ENCODE measurements at regions not wholly inside any gene's neighbourhood (a gene's known extent, or its start where the extent isn't known, plus 50 kb on each side); places are given as distances from the start of the nearest gene placed in this dataset.

DNA sequence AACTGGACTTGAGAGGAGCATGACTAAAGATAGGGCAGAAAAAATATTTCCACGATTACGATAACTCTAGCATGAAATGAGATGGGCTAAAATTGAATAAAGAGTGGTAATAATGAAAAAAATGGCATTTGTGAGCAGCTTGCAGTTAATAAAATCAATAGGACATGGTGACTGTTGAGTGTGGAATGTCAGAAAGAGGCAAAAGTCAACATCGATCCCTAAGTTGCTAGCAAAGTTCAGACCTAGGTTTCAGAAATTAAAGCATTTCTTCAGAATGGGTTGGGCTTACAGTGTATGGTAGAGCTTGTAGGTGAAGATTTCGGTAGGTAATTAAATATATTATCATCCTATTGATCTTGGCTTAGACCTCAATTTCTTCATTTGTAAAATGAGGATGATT is 656.7 kb upstream of the NRG3 start:
- TF ChIP-seq POLR2AphosphoS5 (IDR thresholded peaks at IDR 0.05; ENCODE audit: low read depth, low read length): no peak
- TF ChIP-seq POLR2A (IDR thresholded peaks at IDR 0.05; ENCODE audit: low read depth, low read length): no peak
- no peak for TF ChIP-seq SPI1 (IDR thresholded peaks at IDR 0.05; ENCODE audit: low read depth, low read length)
- no peak for TF ChIP-seq TAF1 (IDR thresholded peaks at IDR 0.05; ENCODE audit: low read depth, low read length)
- no peak for TF ChIP-seq PAX5 (IDR thresholded peaks at IDR 0.05; ENCODE audit: insufficient read depth, low read length, severe bottlenecking)
- TF ChIP-seq POU2F2 (IDR thresholded peaks at IDR 0.05; ENCODE audit: low read depth, low read length): no peak

Measured in GM12891 (cell line).